ENCODE measurements at regions not wholly inside any gene's neighbourhood (a gene's known extent, or its start where the extent isn't known, plus 50 kb on each side); places are given as distances from the start of the nearest gene placed in this dataset.
"Not testable (repeated sequence)": the region's sequence is repeated elsewhere in the genome, so short reads cannot be mapped to it uniquely, and the experiment has no call there.

DNA sequence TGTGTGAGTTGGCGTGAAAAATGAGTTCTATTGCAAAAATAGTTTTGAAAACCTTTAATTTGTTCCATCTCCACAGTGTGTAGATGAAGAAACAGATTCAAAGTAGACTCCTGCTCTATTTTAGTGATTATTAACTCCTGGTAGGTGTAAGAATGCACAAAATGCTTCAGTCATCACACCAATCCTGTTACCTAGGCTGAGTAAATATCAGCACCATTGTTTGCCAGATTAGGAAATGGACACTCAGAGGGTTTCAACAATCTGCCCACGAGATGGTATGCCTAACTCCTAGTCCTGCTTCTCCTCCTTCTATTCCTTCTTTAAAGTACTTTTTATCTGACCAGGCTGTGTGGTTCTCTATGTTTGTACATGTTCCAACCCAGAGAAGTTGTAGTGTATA is 108.9 kb upstream of the AHI1 start:
- DNase-seq: no peak

DNA sequence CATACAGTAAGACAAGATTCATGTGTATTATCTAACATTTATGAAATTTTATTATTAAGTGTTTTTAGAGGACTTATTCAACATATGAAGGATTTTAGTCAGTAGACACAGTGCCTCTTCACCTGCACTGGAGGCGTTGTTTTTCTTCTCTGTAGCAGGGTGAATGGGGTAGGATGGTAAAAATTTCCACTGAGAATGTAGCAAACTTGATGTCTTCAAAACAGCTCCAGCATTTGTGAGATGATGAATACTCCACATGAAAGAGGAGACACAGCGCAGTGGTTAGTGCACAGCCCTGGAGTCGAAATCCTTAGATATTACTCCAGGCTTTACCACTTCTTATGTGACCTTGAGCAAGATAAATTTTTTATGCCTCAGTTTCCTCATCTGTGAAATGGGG is 110.5 kb upstream of the AHI1 start:
- no peak for DNase-seq

DNA sequence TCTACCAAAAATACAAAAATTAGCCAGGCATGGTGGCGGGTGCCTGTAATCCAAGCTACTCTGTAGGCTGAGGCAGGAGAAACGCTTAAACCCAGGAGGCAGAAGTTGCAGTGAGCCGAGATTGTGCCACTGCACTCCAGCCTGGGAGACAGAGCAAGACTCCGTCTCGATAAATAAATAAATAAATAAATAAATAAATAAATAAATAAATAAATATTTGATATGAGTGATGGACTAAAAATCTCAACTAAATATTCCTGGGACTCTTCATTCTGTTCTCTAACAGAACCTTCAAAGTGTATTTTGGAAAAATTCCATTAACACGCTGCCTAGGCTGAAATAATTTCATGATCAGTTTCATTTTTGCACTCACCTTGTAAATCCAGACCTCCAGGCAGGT is 112.7 kb upstream of the AHI1 start:
- DNase-seq: not testable (repeated sequence)

DNA sequence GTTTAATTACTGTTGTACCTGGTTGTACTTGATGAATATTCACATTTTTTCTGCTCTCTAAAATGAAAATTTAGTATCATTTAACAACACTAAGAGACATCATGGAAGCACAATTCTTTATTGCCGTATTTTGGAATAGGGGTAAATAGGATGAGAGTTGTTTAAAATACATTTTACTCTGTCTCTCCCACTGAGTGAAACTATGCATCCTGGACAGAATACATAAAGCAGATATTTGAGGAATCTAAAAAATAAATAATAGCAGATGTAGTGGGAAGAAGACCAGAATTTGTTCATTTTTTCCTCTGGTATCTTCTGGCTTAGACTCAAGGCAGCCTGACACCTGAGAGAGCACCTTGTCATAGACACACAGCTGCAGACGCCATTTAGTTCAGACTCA is 119.1 kb upstream of the AHI1 start:
- no peak for DNase-seq

DNA sequence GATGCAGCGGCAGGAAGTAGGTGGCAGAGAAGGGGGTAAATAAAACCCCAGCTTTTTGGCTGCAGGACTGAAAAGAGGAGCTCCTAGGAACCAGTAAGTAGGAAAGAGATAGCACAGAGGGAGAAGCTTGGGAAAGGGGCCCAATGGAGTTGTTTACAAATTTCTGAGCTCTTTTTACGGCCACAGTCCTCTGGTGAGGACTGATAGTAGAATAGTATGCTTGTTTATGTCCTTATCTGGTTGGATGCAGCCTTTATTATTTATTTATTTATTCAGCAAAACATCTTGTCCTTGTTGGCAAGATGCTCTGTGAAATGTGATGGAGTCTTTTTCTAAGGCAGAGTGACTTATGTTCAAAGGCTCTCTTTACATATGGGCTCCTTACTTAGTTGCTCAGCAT is 119.7 kb upstream of the AHI1 start:
- DNase-seq: no peak

DNA sequence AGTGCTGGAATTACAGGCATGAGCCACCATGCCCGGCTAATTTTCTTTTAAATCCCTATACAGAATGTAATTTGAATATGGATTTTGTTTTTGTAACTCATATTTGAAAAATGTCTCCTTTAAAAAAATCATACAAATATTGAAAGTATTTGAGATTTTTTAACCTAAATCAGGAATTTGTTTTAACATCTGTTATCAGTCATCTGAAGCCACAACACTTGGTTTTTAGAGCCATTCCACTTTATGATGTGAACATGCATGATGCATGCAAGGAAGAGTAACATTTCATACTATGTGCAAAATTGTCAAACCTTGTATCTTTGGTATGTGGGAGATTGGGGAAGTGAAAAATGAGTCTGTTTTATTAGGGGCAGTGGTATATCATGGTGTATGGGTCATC is 124.5 kb upstream of the AHI1 start:
- no peak for DNase-seq

DNA sequence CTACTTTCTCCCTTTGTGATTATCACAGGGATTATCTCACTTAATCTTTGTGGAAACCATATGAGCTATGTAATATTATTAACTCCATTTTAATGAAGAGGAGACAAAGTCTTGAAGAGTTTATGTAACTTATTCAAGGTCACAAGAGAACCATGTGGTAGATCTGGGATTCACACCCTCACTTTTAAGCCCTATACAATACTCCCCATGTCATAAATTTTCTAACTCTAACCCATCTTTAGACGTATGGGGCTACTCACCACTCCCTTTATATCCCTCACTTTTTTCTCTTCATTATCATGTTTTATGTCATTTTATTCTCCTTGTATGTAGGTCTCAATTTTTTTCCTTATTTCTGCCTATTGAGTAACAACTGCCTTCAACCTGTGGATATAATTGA is 126.4 kb upstream of the AHI1 start:
- no peak for DNase-seq

DNA sequence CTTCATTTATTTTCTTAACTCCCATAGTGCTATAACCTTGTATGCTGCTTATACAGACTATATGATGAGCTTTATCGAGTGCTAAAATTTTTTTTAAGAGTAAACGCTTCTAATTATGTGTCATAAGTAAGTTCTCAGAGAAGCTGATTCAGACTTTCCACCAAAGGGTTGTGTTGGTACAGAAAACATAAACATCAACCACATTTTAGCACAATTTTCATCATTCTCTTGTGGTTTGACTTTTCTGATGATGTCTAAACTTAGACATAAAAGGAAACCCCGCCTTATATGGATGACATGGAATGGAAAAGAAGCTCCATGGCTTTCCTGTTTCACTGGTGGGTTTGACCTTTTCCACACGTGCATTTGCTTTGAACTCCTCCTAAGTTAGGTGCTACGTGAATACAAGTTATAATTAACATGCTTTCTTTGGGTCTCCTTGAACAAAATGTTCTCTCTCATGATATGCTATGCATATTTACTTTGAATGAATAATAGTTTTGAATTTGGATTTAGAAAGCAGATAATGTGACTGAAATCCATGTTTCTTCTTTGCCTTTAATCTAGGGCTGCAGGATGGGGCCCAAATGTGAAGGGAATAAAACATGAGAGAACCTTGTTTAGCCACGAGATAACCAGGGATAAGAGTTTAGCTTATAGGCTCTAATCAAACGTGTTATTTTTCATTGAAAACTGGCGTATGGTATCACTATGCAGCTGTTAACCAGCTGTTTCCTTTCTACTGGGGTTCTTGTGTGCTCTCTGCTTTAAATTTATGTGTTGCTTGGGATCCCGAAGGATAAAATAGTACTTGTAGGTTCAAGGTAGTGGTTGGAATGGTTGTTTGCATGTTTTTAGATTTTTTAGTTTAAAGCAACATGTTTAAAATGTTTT is 127.1 kb upstream of the AHI1 start:
- DNase-seq: no peak

DNA sequence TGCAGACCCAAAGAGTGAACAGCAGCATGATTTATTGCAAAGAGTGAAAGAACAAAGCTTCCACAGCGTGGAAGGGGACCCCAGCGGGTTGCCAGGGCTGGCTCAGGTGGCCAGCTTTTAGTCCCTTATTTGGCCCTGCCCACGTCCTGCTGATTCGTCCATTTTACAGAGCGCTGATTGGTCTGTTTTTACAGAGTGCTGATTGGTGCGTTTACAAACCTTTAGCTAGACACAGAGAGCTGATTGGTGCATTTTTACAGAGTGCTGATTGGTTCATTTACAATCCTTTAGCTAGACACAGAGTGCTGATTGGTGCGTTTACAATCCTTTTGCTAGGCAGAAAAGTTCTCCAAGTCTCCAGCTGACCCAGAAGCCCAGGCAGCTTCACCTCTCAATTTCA is 128.5 kb upstream of the AHI1 start:
- DNase-seq: not testable (repeated sequence)

DNA sequence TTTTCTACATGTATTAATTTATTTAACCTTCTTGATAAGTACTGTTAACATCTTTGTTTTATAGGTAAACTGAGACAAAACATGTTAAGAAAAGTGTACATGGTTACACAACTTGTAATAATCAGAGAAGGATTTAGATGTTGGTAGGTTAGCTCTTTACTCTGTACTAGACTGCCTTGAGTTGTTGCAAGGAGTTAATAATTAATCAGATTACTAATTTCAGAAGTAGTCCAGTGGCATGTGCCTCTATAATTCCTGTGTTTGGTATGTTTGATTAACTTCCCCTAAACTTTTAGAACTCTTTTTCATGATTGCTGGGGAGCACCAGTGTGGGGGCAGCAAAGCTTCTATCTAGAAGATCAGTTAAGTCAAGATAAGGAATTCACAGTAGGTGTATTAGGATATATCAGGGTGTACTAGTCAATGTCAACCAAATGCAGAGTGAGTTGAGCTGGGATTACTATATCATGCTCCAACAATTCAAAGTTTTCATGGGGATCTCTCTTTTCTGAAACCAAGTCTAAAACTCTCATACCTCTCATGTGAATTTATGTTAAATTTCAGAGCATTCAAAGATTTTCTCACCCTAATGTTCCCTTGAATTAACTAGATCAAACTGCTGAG is 129.7 kb upstream of the AHI1 start:
- no peak for DNase-seq

DNA sequence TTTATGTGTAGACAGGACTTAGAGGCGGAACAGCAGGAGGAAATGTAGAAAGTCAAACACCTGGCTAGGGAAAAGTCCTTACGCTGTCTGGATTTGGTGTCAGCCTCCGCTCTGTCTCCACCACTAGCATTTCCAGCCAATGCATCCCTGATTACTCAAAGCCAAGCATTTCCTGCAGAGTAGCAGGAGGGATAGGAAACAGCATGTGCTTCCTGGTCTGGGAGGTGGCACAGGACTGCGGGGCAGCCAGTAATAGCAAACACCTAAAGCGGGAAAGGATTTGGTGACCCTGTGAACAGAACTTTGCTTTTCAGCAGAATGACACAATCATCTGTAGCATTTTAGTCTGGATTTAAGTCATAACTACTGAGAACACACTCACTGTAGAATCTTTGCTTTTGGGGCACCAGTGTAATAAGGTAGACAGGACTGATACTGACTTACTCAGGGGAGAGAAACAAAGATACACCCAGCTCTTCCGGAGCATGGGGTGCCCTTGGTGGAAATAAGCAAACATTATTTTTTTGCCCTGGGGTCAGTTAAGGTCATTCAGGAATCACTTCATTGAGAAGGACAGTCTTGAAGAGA is 133.3 kb upstream of the AHI1 start:
- DNase-seq: no peak

DNA sequence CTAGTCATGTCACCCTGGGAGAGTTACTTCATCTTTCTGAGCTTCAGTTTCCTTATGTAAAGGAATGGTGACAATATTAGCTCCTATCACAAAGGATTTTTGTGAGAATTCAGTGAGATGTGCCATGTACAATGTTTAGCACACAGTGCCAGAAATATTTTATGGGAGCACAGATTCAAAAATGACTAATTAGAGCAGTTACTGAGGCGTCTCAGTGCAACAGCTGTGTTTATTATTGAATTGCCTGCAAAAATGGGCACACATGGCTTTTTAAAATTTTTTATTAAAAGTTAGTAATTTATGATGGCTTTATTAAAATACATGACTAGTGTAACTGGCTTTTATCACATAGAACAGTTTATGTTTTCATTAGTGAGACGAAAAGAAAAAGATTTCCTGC is 134.3 kb upstream of the AHI1 start:
- DNase-seq: no peak

DNA sequence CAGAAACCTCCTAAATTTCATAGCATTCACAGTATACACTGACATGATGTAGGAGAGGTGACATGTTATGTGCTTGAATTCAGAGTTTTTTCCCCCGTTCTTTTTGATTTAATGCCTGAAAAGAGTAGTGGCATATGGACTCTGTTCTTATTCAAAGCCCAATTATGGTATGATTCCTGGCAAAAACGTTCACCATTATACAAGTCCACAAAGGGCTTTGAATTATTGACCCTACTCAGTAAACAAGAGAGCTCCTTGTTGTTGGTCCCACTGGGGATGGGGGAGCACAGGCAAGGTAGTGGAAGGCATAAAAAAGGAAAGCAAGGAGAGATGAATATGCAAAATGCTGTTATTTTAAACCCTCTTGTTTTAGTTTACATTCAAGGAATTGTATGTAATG is 136.0 kb upstream of the AHI1 start:
- no peak for DNase-seq

DNA sequence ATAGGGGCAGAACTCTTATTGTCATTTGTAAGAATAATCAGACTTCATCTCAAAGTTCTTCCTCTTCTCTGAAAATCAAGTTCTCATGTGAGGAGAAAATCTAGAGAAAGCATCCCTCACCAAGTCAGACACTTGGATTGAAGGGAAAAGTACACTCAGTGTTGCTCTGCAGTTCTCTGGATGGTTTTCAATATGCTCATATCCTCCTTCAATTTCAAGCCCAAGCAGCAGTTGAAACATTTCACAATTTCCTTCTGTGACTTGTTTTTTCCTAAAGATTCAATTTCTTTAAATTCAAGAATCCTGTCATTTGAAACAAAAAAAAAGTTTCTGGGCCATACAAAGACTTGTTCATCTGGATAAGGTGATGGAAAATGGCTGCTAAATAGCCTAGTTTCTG is 140.2 kb upstream of the AHI1 start:
- DNase-seq: no peak

DNA sequence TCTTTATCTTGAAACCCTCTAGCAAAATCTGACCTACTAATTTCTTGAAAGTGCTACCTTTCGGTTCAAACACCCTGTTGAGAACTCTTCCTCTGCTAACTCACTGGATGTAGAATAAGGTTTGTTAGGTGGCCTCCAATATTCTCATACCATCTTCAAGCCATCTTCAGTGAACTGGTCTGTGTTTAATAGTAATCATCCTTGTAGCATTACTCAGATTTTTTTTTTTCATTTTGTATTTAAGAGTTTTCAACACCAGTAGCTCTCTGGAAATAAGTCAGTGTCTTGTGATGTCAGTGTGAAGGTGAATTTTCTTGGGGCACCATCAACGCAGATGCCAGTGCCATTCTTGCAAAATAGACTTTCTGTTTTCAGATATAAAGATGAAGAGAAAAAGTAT is 140.6 kb upstream of the AHI1 start:
- DNase-seq: no peak

DNA sequence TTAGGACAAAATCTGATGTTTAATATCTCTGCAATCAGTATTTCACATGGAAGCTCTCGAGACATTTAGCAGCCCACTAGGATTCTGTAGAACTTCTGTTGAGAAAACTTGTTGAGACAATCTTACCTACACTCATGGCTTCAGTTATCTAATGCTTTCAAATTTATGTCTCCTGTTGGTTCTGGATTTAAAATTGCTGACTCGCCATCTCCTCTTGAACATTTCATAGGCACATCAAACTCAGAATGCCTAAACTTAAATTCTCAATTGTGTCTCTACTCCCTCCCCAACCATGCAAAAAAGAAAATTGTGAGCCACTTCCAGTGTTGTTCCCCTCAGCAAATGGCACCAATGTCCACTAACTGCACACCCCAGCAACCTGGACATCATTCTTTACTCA is 142.5 kb upstream of the AHI1 start:
- DNase-seq: no peak

DNA sequence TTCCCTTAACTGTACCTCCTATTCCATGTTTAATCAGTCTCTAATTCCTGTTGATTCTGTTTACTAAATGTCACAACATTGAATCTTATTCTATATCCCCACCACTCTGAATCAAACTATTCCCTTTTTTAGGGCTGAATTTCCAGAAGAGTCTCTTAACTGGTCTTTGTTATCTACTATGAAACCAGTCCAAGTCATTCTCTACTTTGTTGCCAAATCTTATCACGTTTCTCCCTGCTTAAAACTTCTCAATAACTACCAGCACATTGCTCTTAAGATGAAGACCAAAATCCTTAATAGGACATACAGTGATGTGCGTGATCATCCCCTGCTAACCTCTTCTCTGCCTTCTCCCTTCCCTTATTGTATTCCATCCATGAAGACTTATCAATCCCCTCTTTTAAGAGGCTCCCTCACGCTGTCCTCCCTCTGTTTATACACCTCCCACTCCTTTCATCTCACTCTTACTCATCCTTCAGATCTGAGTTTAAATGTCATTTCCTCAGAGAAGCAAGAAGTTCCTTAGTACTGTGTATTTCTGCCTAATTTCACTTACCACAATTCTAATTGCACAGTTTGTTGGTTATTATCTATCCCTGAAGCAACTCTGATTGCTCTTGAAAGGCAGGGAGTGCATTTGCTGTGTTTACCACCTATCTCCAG is 143.0 kb upstream of the AHI1 start:
- DNase-seq: no peak

DNA sequence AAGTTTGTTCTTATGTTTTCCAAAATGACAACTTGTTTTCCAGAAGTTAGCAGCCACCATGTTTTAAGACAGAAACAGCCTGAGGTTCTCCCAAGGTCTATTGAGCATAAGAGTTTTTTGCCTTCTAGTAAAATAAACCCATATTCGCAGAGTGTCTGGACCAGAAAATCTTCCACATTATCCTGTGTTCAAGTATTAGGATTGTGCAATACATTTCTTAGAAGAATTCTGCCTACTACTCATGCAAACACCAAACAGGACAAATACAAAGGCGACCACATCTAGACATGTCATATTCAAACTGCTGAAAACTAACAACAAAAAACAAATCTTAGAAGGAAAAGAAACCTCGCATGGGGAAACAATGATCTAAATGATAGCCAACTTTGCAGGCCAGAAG is 145.4 kb upstream of the AHI1 start:
- no peak for DNase-seq

DNA sequence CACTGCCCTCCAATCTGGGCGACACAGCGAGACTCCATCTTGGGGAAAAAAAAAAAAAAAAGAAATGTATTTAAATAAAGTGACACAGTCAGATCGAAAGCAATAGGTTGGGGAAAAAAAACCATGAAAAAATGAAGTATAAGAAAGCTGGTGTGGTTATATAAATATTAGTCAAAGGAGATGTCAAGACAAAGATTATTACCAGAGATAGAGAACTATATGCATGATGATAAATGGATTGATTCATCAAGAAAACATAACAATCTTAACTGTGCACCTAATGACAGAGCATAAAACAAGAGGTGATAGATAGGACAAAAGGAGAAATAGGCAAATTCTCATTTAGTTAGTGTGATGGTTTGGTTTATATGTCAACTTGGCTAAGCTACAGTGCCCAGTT is 146.9 kb upstream of the AHI1 start:
- DNase-seq: no peak

DNA sequence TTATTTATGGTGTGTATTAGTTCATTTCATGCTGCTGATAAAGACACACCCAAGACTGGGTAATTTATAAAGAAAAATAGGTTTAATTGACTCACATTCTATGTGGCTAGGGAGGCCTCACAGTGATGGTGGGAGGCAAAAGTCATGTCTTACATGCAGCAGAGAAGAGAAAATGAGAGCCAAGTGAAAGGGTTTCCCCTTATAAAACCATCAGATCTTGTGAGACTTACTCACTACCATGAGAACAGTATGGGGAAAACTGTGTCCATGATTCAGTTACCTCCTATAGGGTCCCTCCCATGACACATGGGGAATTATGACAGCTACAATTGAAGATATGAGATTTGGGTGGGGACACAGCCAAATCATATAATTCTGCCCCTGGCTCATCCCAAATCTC is 150.0 kb upstream of the AHI1 start:
- no peak for DNase-seq

DNA sequence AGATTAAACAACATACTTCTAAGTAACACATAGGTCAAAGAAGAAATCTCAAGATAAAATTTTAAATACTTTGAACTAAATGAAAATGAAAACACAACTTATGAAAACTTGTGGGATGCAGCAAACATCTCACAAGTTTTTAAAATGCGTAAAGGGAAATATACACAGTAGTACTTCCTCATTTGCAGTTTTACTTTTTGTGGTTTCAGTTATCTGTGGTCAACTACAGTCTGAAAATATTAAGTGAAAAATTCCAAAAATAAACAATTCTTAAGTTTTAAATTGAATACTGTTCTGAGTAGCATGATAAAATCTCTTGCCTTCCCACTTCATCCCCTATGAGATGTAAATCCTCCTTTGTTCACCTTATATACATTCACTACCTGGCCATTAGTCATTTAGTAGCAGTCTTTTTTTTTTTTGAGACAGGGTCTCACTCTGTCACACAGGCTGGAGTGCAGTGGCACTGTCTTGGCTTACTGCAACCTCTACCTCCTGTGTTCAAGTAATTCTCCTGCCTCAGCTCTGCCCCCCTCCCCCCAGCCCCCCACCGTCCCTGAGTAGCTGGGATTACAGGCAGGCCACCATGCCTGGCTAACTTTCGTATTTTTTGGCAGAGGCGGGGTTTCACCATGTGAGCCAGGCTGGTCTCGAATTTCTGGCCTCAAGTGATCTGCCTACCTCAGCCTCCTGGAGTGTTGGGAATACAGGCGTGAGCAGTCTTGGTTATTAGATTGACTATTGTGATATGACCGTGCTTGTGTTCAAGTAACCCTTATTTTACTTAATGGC is 154.6 kb upstream of the AHI1 start:
- DNase-seq: no peak

DNA sequence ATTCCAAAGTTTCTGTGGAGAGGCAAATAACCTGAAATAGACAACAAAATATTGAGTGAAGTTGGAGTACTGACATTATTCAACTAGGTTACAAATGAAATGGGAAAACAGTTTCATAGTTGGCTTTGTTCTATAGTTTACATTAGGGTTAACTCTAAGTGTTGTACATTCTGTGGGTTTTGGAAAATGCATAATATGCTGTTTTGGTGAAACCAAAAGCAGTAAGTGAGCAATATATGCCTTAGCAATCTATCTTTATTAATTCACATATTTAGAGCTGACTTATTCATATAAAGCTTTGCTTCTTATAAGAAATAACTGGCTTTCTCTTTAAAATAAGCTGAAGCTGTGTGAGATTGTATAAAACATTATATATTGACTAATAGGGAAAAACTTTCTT is 157.5 kb upstream of the AHI1 start:
- DNase-seq: no peak

DNA sequence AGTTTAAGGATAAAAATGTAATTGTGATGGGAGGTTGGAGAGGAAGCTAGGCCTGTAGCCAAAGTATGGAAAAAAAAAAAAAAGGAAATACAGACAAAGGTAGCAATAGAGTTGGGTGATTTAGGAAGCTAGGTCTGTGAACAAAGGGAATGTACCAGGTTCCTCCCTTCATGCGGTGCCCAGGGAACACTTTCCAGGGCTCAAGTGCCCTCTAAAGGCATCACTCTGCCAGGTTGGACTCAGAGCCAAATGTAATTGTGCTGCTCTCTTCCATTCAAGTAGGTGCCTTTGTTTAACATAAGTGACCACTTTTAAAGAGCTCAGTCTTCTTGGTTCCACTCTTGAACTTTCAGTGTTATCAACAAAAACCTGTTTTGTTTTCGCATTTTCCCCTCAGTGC is 159.7 kb upstream of the AHI1 start:
- no peak for DNase-seq
